Keratinocyte (primary cell): ENCODE measurements at regions not wholly inside any gene's neighbourhood (a gene's known extent, or its start where the extent isn't known, plus 50 kb on each side); places are given as distances from the start of the nearest gene placed in this dataset.

Experiments
- DNase-seq: peaks from one replicate; pipeline ENCODE4 v3.0.0-alpha.2; 2011; ENCODE audit warnings: low read depth, missing footprints, low spot score
- FAIRE-seq: peaks from 2 replicates; lab custom pipeline; 2011; peaks lifted over from hg19 to GRCh38; lab: Jason Lieb, UNC
- H2AFZ ChIP-seq: 2 replicates; pipeline ENCODE4 v1.6.0; 2012; ENCODE audit warnings: low read length, control low read depth, inconsistent platforms; ENCODE audit not compliant: control insufficient read depth
- H3K27ac ChIP-seq: 2 replicates; pipeline ENCODE4 v1.5.1; 2011; ENCODE audit warnings: low read length; ENCODE audit not compliant: control insufficient read depth, insufficient read depth
- H3K27me3 ChIP-seq: 3 replicates; pipeline ENCODE4 v1.6.0; 2011; ENCODE audit warnings: low read length; ENCODE audit not compliant: control insufficient read depth, insufficient read depth; ENCODE audit errors: extremely low read depth
- H3K36me3 ChIP-seq, 2 experiments: 2 replicates in 1 of 2; 3 replicates in 1 of 2; pipeline ENCODE4 v1.5.1; 2011; ENCODE audit warnings: low read length in 2 of 2, mild to moderate bottlenecking in 1 of 2; ENCODE audit not compliant: control insufficient read depth in 2 of 2, insufficient read depth in 2 of 2; ENCODE audit errors: extremely low read depth in 1 of 2
- H3K4me1 ChIP-seq: 3 replicates; pipeline ENCODE4 v1.5.1; 2011; ENCODE audit warnings: low read length; ENCODE audit not compliant: control insufficient read depth, insufficient read depth; ENCODE audit errors: extremely low read depth
- H3K4me2 ChIP-seq: 3 replicates; pipeline ENCODE4 v1.6.0; 2011; ENCODE audit warnings: low read depth, low read length; ENCODE audit not compliant: control insufficient read depth, insufficient read depth; ENCODE audit errors: extremely low read depth
- H3K4me3 ChIP-seq, 3 experiments: fragments of 200-600 bp in 1 of 3; sonication (generic) in 1 of 3; 2 replicates in 2 of 3; 3 replicates in 1 of 3; pipeline ENCODE4 v1.5.1; 2011 to 2016; ENCODE audit warnings: low read length in 3 of 3, mild to moderate bottlenecking in 3 of 3, control low read depth in 2 of 3, inconsistent platforms in 1 of 3, low read depth in 1 of 3, mixed read lengths in 1 of 3, mixed run types in 1 of 3, moderate library complexity in 1 of 3; ENCODE audit not compliant: control insufficient read depth in 2 of 3, insufficient read depth in 2 of 3; ENCODE audit errors: extremely low read depth in 1 of 3
- H3K79me2 ChIP-seq: 2 replicates; pipeline ENCODE4 v1.6.0; 2012; ENCODE audit warnings: low read length; ENCODE audit not compliant: control insufficient read depth, insufficient read depth
- H3K9ac ChIP-seq: 3 replicates; pipeline ENCODE4 v1.6.0; 2011; ENCODE audit warnings: low read length; ENCODE audit not compliant: control insufficient read depth, insufficient read depth; ENCODE audit errors: extremely low read depth
- H3K9me1 ChIP-seq: 3 replicates; pipeline ENCODE4 v1.6.0; 2011; ENCODE audit warnings: low read length; ENCODE audit not compliant: control insufficient read depth, insufficient read depth; ENCODE audit errors: extremely low read depth
- H3K9me3 ChIP-seq: 2 replicates; pipeline ENCODE4 v1.5.1; 2012; ENCODE audit warnings: low read depth, low read length; ENCODE audit not compliant: control insufficient read depth
- H4K20me1 ChIP-seq: 3 replicates; pipeline ENCODE4 v1.6.0; 2011; ENCODE audit warnings: low read length; ENCODE audit not compliant: control insufficient read depth, insufficient read depth; ENCODE audit errors: extremely low read depth
- CTCF ChIP-seq, 3 experiments: IDR thresholded peaks in 1 of 3; conservative IDR thresholded peaks in 1 of 3; optimal IDR thresholded peaks in 1 of 3; 2 replicates in 2 of 3; 3 replicates in 1 of 3; pipeline versions ENCODE3 to v1.5.1; 2011; ENCODE audit warnings: low read length in 3 of 3, mild to moderate bottlenecking in 3 of 3, moderate library complexity in 2 of 3, control low read depth in 1 of 3, inconsistent platforms in 1 of 3; ENCODE audit not compliant: insufficient read depth in 2 of 3; ENCODE audit errors: extremely low read depth in 1 of 3
- EZH2 ChIP-seq: IDR thresholded peaks from one replicate; pipeline ENCODE4 v1.6.1; 2012; ENCODE audit warnings: inconsistent platforms, mild to moderate bottlenecking, low read length, moderate library complexity
- dilution Hi-C: fragments of 300-500 bp; cut with MboI; formaldehyde crosslinking; loops from one replicate; pipeline ENCODE4 v1.7.0; 2020; ENCODE audit warnings: low sequenced_read_pairs; ENCODE audit not compliant: extremely low pct_ligation_motif_present

DNA sequence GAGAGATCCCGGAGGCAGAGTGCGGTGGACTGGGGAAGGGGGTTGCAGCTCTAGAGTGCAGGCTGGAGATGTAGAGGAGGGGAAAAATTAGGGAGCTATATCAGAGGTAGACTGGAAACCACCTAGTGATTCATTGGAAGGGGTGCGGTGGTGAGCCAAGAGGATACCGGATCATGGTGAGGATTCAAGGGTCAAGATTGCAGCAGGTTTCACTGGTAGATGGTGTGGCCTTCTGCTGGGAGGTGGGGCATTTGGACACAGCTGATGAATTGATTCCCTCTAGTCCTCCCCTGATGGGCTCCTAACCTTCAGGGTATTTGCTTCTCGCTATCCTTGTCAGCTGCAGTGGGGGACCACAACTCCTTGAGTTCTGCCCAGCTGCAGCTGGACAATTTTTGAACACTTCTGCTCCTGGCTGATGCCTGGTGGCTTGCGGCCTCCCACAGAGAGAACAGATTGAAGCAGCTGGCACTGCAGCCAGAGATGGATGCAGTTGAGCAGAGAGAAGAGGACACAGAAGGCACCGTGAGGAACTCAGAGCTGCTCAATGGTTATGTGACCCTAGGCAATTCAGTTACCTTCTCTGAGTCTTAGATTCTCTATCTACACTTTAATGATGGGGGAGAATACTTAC, 134.4 kb upstream of the ABCA1 start:
- no peak for DNase-seq
- Histone ChIP-seq H3K9me3 (no peaks in the 10 kb centered on the region), H3K9ac (no peak overlapping the region), H3K4me3 (no peak overlapping the region), H3K9me1 (no peaks in the 10 kb centered on the region), H4K20me1 (no peaks in the 10 kb centered on the region), H3K4me1 (peaks cover 30% of the 10 kb centered on the region), H3K27me3 (no peaks in the 10 kb centered on the region), H3K27ac (peak overlapping the region; percentile 7), H3K36me3 (no peaks in the 10 kb centered on the region), H2AFZ (no peak overlapping the region), H3K79me2 (no peaks in the 10 kb centered on the region), H3K4me2 (no peak overlapping the region)
- no peak for FAIRE-seq
- dilution Hi-C loops = no loop called here
- no peak for TF ChIP-seq EZH2
- no peak for TF ChIP-seq CTCF (optimal IDR thresholded peaks at IDR 0.05 in 1 of 3, IDR thresholded peaks at IDR 0.05 in 1 of 3, conservative IDR thresholded peaks at IDR 0.05 in 1 of 3; ENCODE audit: extremely low read depth in 1 of 3, insufficient read depth in 2 of 3, low read length in 3 of 3)

GRCh38 chr9:105064248-105065097, 136.5 kb upstream of the ABCA1 start:
- Histone ChIP-seq H3K27me3 (no peaks in the 10 kb centered on the region), H3K36me3 (no peaks in the 10 kb centered on the region), H3K9me3 (peaks cover 3% of the 10 kb centered on the region), H3K4me1 (peaks cover 31% of the 10 kb centered on the region), H3K79me2 (no peaks in the 10 kb centered on the region), H3K27ac (peak overlapping the region; percentile 78), H2AFZ (peak overlapping the region; percentile 70), H3K9me1 (no peaks in the 10 kb centered on the region), H3K4me2 (peak overlapping the region; percentile 56), H4K20me1 (no peaks in the 10 kb centered on the region), H3K4me3 (peak overlapping the region in 1 of 3 experiments; percentile 26), H3K9ac (peak overlapping the region; percentile 59)
- TF ChIP-seq CTCF (optimal IDR thresholded peaks at IDR 0.05 in 1 of 3, IDR thresholded peaks at IDR 0.05 in 1 of 3, conservative IDR thresholded peaks at IDR 0.05 in 1 of 3; ENCODE audit: extremely low read depth in 1 of 3, insufficient read depth in 2 of 3, low read length in 3 of 3) (no peak), EZH2 (no peak)
- peak; percentile 93 for DNase-seq
- FAIRE-seq = peak; percentile 90
- dilution Hi-C loops = no loop called here
